ENCODE measurements at regions not wholly inside any gene's neighbourhood (a gene's known extent, or its start where the extent isn't known, plus 50 kb on each side); places are given as distances from the start of the nearest gene placed in this dataset.

DNA sequence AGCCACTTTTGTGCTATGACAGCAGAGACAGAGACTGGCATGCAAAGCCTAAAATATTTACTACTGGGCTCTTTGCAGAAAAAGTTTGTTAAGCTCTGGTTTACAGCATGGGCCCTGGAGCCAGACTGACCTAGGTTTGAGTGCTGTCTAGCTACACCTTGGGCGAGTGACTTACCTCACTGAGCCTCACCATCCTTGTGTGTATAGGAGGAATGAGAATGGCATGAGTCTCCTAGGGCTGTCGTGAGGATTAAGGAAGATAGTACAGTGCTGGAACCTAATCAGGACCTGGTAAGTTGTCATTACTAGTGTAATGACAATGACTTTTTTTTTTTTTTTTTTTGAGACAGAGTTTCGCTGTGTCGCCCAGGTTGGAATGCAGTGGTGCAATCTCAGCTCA is 65.2 kb downstream of the MSX2 start:
- no peak for ATAC-seq
- Mint-ChIP-seq H3K4me1 (no peaks in the 10 kb centered on the region), H3K36me3 (no peaks in the 10 kb centered on the region), H3K27ac (no peak overlapping the region), H3K4me3 (no peak overlapping the region), H3K27me3 (peaks cover 6% of the 10 kb centered on the region), H3K9me3 (ENCODE audit: low read depth) (peaks cover 3% of the 10 kb centered on the region)
- CTCF ChIA-PET = interaction anchor here (0.7 kb wide), 1 partner anchor 15 kb away, joined by 4 read pairs; no protein-coding TSS in a partner anchor
- DNase-seq = no peak

DNA sequence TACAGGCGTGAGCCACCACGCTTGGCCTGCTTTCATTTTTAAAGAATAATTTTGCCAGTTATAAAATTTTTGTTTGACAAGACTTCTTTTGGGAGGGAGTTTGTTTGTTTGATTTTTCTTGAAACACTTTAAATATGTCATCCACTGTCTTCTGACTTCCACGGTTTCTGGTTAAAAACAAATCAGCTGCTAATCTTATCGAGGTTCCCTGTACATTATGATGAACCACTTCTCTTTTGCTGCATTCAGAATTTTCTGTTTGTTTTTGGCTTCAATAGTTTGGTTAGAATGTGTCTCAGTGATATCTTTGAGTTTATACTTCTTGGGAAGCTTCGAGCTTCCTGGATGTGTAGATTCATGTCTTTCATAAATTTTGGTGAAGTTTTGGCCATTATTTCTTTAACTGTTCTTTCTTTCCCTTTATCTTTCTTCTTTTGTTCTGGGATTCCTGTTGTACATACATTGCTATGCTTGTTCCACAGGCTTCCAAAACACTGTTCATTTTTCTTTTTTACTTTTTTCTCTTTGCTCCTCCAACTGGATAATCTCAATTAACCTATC is 60.8 kb downstream of the MSX2 start:
- no peaks in the 10 kb centered on the region for H3K36me3 Mint-ChIP-seq
- H3K4me1 Mint-ChIP-seq = no peaks in the 10 kb centered on the region
- H3K27ac Mint-ChIP-seq = no peak overlapping the region
- no peak for ATAC-seq
- CTCF ChIA-PET = no interaction called here
- no peak for DNase-seq
- no peaks in the 10 kb centered on the region for H3K27me3 Mint-ChIP-seq
- H3K4me3 Mint-ChIP-seq = no peak overlapping the region
- H3K9me3 Mint-ChIP-seq (ENCODE audit: low read depth) = peaks cover 4% of the 10 kb centered on the region
